GM12892 (cell line): ENCODE measurements at regions not wholly inside any gene's neighbourhood (a gene's known extent, or its start where the extent isn't known, plus 50 kb on each side); places are given as distances from the start of the nearest gene placed in this dataset.
"Not testable (repeated sequence)": the region's sequence is repeated elsewhere in the genome, so short reads cannot be mapped to it uniquely, and the experiment has no call there.

ENCODE experiments used
- DNase-seq: peaks from one replicate; pipeline ENCODE4 v3.0.0; 2011; ENCODE audit not compliant: insufficient read length
- FAIRE-seq: peaks from 2 replicates; lab custom pipeline; 2011; peaks lifted over from hg19 to GRCh38; lab: Jason Lieb, UNC
- POLR2A ChIP-seq: IDR thresholded peaks from 2 replicates; pipeline ENCODE4 v1.6.1; 2011; ENCODE audit warnings: low read depth, low read length, control low read depth
- POLR2AphosphoS5 ChIP-seq: IDR thresholded peaks from 2 replicates; pipeline ENCODE4 v1.6.1; 2011; ENCODE audit warnings: low read depth, low read length, control low read depth
- TAF1 ChIP-seq: IDR thresholded peaks from 2 replicates; pipeline ENCODE4 v1.6.1; 2011; ENCODE audit warnings: low read depth, mild to moderate bottlenecking, control low read depth, low read length, borderline replicate concordance

DNA sequence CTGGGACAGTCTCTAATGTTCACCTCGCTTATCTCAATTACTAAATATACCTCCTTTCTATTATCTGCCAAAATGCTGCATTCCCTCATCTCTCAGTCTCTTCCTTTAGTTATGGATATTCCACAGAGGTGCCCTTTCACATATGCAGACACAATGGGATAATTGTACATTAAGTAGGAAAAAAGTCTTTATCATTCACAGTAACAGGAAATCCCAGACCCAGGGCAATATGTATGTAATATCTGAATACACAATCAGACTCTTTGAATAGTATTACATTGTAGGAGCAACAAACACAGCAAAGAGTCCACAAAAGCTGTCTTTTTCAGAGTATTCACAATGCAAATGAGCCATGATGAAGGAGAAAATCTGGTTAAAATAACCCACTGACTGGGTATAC lies 1399.0 kb upstream of the ZEB2 start:
- TF ChIP-seq TAF1 = no peak
- TF ChIP-seq POLR2AphosphoS5 = no peak
- TF ChIP-seq POLR2A = no peak
- DNase-seq (no peak), FAIRE-seq (no peak)

DNA sequence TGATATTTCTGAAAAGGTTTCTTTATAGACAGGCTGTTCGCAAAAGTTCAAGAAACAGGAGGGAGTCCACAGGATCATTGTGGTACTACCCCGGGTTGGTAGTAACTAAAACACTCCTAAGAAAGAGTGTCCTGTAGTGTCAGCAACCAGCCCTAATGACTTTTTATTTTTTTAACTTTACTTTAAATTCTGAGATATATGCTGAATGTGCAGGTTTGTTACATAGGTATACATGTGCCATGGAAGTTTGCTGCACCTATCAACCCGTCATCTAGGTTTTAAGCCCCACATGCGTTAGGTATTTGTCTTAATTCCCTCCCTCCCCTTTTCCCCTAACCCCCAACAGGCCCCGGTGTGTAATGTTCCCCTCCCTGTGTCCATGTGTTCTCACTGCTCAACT lies 1396.9 kb upstream of the ZEB2 start:
- no peak for FAIRE-seq
- DNase-seq = no peak
- no peak for TF ChIP-seq POLR2A
- no peak for TF ChIP-seq TAF1
- TF ChIP-seq POLR2AphosphoS5 = no peak

DNA sequence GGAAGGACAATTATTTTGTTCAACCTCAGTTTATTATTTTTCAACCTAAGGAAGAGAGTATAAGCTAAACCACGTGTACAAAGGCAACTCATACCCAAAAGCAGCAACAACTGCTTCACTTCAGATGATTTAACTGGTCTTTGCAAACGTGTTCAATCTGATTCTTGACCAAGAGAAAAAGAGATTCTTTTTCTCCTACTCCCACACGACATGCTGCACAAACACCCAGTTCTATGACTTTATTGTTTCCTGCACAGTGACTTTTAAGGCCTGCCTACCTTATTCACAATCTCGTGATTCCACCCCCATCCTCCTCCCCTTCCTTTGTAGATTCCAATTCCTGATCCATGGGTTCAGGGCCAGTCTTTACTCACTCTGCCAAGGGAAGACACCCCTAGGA lies 1394.8 kb upstream of the ZEB2 start:
- no peak for DNase-seq
- FAIRE-seq = no peak

DNA sequence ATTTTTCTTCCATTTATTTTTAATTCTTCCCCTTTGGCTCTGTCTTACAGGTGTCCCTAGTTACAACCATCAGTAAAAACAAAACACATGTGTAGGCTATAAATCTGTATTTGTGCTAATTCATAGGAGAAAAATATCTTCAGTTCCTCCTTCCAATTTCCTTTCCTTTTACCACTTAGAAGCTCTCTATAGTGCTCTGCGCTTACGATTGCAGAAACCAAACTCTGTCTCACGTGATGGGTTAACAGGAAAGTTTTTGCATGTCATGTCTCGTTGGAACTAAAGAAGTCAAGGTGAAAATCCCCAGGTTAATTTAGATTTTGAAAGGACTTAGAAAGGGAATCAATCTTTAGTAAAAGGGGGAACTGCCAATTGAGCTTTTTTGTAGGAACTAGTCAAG lies 1390.5 kb upstream of the ZEB2 start:
- FAIRE-seq (no peak), DNase-seq (no peak)
- TF ChIP-seq POLR2A (no peak), POLR2AphosphoS5 (no peak), TAF1 (no peak)

More for the DNA sequence above, 1394.8 kb upstream of the ZEB2 start:
- TF ChIP-seq TAF1 (no peak), POLR2AphosphoS5 (no peak), POLR2A (no peak)

DNA sequence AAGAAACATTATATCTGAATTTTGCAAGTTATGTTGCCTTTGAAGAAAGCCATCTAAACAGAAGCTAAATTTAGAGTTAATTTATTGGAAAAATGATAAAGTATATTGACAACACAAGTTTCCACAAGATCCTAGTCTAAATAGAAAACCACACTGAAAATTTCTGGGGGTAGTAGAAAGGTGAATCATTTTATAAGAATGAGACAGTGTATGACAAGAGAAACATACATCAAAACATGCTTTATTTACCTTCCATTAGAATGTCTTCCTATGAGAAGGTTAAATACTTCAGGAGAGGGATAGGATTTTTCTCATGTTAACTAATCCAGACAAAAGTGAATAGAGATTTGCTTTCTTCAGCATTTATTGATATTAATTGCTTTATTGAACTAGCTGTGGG lies 1389.8 kb upstream of the ZEB2 start:
- TF ChIP-seq POLR2A (no peak), TAF1 (no peak), POLR2AphosphoS5 (no peak)
- FAIRE-seq = no peak
- no peak for DNase-seq

DNA sequence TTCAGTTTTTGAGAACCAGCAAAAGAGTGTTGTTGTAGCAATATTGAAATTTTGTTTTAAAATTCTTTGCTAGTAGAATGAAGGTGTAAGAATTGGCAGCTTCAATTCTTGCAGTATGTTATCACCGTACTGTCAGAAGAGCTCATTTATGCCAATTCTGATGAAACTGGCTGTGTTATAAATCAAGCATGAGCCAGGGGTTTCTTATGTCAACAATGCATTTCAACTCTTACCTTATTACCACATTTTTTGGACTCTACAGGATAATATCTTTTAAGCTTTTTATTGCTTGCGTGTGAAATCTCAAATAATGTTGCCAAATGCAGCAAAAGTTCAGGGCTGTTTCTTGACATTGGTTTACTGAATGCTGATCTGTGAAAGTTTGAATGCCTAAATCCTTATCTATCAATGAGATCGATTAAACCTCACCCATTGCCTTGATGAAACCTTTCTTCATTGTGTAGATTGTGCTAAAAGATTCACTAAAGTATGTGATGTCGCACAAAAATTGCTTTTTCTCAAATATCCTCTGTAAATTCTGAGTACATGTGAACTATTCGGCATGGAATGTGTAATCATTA lies 1389.3 kb upstream of the ZEB2 start:
- no peak for FAIRE-seq
- no peak for DNase-seq
- TF ChIP-seq POLR2AphosphoS5 (no peak), TAF1 (no peak), POLR2A (no peak)

DNA sequence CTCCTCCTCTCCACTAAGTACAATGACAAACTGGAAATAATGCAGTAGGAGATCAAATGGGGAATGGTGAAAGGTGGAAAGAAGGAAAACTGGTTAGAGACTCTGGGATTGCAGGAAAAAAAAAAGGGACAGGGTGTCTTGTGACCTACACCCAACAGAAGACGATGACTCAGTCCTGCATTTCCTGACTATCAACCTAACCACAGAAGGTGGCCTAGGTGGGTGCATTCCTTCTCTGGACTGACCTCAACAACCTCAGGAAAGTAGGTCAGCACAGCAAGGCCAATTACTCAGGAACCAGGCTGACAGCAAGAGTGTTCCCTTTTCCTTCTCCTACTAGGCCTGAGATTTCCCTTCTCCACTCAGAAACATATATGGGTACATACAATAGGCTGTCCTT lies 1386.4 kb upstream of the ZEB2 start:
- no peak for DNase-seq
- TF ChIP-seq POLR2AphosphoS5 (no peak), POLR2A (no peak), TAF1 (no peak)
- no peak for FAIRE-seq

DNA sequence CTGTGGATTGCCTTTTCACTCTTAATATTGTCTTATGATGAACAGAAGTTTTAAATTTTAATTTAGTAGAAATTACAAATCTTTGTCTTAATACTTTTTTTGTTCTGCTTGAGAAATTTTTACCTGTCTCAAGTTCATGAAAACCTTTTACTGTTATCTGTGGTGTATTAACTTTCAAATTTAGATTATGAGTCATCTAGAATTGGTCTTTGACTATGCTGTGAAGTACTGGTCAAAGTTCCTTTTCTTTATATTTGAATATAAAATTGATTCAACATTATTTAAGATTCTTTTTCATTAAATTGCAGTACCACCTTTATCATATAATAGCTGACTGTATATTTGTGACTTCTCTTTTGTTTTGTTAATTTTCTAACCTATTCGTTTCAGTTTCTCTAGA lies 1385.5 kb upstream of the ZEB2 start:
- TF ChIP-seq POLR2AphosphoS5 = no peak
- TF ChIP-seq POLR2A = no peak
- no peak for TF ChIP-seq TAF1
- FAIRE-seq (no peak), DNase-seq (no peak)

DNA sequence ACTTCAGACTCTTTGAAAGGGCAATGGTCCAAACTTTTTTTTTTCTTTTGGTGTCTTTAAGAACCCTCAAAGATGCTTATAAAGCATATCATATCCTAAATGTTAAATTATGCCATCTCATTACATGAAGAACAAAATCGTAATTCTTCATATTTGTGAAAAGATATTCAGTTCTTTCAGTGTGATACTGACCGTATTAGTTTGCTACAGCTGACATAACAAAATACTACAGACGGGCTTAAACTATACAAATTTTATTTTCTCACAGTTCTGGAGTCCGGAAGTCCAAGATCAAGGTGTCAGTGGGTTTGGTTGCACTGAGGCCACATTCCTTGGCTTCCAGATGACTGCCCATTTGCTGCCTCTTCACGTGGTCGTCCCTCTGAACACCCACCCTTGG lies 1377.2 kb upstream of the ZEB2 start:
- FAIRE-seq (no peak), DNase-seq (no peak)
- TF ChIP-seq POLR2AphosphoS5 (no peak), TAF1 (no peak), POLR2A (no peak)

DNA sequence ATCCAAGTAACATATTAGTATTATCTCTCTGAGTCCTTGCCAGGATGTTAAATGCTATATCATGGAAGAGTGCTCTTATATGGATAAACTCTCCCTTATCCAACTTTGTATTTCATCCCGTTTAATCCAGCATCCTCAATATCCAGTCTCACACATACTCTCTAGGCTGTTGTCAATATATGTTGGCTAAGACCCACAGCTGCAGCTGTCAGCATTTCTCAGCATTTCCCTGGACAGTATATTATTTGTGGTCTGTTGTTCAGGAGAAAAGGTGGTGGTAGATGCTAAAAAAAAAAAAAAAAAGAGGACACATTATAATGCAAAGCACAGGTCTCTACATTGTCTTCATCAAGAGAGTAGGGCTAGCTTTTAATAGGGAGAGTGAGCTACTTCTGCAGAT lies 1368.0 kb upstream of the ZEB2 start:
- no peak for DNase-seq
- no peak for FAIRE-seq
- TF ChIP-seq TAF1 (no peak), POLR2A (no peak), POLR2AphosphoS5 (no peak)

DNA sequence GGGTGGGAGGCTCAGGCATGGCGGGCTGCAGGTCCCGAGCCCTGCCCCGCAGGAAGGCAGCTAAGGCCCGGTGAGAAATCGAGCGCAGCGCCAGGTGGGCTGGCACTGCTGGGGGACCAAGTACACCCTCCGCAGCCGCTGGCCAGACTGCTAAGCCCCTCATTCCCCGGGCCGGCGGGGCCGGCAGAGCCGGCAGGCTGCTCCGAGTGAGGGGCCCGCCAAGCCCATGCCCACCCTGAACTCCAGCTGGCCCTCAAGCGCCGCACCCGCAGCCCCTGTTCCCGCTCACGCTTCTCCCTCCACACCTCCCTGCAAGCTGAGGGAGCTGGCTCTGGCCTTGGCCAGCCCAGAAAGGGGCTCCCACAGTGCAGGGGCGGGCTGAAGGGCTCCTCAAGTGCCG lies 1361.1 kb upstream of the ZEB2 start:
- DNase-seq, FAIRE-seq: not testable (repeated sequence)

DNA sequence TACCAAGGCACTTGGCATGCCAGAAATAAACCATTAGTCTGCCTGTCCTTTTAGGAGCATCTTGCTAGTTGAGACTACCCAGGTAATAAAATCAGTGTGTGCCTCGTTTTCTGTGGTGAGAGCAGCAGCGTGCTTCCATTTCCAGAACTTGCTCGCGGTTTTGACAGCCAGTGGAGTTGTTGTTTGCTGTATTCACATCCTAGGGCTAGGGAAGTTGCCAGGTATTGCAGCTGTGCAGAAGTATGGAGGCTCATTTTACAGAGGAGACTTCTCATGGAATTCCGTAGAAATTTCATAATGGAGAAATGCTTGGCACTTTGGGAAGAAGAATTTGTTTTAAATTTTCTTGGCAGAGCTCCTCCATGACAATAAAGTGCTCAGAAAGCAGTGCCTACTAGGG lies 1355.1 kb upstream of the ZEB2 start:
- DNase-seq (no peak), FAIRE-seq (no peak)
- TF ChIP-seq TAF1 (no peak), POLR2A (no peak), POLR2AphosphoS5 (no peak)

DNA sequence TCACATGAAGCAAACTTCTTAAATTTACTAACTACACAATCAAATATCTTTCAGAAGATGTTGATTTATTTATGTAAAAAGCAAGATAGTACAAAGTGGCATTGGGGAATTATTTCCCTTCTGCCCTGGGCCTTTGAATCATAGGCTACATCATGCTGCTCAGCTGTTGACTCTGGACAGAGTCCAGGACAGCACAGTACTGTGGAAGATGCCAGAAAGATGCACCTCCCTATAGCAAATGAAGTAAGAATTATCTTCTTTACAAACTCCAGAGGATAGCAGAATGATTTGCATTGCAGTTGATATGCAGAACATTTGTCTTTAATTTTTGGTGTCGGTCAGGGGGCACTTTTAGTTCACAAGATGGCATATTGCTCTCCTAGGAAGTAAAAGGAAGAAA lies 1354.5 kb upstream of the ZEB2 start:
- no peak for TF ChIP-seq POLR2A
- TF ChIP-seq TAF1 = no peak
- no peak for TF ChIP-seq POLR2AphosphoS5
- DNase-seq = no peak
- FAIRE-seq = no peak
